ENCODE measurements at regions not wholly inside any gene's neighbourhood (a gene's known extent, or its start where the extent isn't known, plus 50 kb on each side); places are given as distances from the start of the nearest gene placed in this dataset.

DNA sequence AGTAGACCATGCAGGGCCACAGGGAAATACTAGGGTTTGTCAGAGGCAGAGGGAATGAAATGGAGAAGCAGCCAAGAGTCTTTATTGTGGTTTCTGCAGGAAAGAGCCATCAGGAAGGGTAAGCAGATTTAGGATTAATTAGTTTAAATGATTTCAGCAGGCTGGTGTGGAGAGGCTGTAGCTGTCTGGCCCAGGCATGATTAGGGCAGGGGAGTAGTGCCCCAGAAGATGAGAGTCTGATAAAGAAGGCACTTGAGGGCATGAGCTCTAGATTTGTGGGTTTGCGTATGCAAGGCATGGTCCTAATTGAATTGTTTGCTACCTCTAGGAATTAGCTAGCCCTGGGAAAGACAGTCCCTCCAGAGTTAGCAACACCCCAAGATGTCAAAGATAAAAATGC lies 484.6 kb upstream of the PLXNA2 start:
- TF ChIP-seq, protein P1, sequence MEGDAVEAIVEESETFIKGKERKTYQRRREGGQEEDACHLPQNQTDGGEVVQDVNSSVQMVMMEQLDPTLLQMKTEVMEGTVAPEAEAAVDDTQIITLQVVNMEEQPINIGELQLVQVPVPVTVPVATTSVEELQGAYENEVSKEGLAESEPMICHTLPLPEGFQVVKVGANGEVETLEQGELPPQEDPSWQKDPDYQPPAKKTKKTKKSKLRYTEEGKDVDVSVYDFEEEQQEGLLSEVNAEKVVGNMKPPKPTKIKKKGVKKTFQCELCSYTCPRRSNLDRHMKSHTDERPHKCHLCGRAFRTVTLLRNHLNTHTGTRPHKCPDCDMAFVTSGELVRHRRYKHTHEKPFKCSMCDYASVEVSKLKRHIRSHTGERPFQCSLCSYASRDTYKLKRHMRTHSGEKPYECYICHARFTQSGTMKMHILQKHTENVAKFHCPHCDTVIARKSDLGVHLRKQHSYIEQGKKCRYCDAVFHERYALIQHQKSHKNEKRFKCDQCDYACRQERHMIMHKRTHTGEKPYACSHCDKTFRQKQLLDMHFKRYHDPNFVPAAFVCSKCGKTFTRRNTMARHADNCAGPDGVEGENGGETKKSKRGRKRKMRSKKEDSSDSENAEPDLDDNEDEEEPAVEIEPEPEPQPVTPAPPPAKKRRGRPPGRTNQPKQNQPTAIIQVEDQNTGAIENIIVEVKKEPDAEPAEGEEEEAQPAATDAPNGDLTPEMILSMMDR (IDR thresholded peaks at IDR 0.05): no peak
- no peak for TF ChIP-seq POLR2AphosphoS5 (IDR thresholded peaks at IDR 0.05; ENCODE audit: insufficient read depth in 1 of 2, low read depth in 1 of 2)
